Hepatocyte (in vitro differentiated cells): ENCODE measurements at regions not wholly inside any gene's neighbourhood (a gene's known extent, or its start where the extent isn't known, plus 50 kb on each side); places are given as distances from the start of the nearest gene placed in this dataset.

Source experiments
- EZH2 ChIP-seq: fragments of 200-600 bp; sonication (generic); IDR thresholded peaks from 2 replicates; pipeline ENCODE4 v1.6.1; 2016; ENCODE audit warnings: antibody characterized with exemption, mild to moderate bottlenecking, borderline replicate concordance
- EZH2phosphoT487 ChIP-seq: fragments of 200-600 bp; sonication (generic); IDR thresholded peaks from one replicate; pipeline ENCODE4 v1.6.1; 2018; ENCODE audit warnings: antibody characterized with exemption, mild to moderate bottlenecking, low read depth, moderate library complexity; ENCODE audit not compliant: unreplicated experiment, severe bottlenecking
- TF ChIP-seq, protein P1 (sequence below): fragments of 200-600 bp; sonication (generic); IDR thresholded peaks from 2 replicates; pipeline ENCODE4 v1.5.1; 2016; ENCODE audit warnings: antibody characterized with exemption, mild to moderate bottlenecking; ENCODE audit not compliant: poor library complexity

DNA sequence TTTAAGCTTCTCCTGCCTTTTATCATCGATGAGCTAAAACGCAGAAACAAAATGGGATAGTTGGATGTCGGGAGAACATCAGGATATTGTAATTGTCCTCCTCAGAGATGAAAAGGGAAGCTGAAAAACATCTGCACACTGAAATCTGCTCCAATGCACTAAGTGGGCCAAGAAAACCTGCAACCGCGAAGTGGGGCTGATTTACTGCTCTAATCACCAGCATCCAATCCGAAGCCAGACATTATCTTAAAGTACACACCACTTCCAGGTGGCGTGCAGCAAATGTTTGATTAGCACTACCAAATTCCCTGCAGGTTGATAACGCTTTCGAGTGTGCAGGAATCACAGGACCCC is 230.3 kb upstream of the SLC14A2 start:
- TF ChIP-seq, protein P1, sequence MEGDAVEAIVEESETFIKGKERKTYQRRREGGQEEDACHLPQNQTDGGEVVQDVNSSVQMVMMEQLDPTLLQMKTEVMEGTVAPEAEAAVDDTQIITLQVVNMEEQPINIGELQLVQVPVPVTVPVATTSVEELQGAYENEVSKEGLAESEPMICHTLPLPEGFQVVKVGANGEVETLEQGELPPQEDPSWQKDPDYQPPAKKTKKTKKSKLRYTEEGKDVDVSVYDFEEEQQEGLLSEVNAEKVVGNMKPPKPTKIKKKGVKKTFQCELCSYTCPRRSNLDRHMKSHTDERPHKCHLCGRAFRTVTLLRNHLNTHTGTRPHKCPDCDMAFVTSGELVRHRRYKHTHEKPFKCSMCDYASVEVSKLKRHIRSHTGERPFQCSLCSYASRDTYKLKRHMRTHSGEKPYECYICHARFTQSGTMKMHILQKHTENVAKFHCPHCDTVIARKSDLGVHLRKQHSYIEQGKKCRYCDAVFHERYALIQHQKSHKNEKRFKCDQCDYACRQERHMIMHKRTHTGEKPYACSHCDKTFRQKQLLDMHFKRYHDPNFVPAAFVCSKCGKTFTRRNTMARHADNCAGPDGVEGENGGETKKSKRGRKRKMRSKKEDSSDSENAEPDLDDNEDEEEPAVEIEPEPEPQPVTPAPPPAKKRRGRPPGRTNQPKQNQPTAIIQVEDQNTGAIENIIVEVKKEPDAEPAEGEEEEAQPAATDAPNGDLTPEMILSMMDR, result no peak
- TF ChIP-seq EZH2, result no peak
- TF ChIP-seq EZH2phosphoT487, result no peak
